Breast epithelium (tissue), 3 donors: ENCODE measurements at regions not wholly inside any gene's neighbourhood (a gene's known extent, or its start where the extent isn't known, plus 50 kb on each side); places are given as distances from the start of the nearest gene placed in this dataset.

Source experiments
- CTCF ChIP-seq, 3 donors: fragments of 450-650 bp; IDR thresholded peaks; one replicate each; pipeline ENCODE4 v1.5.1; 2016 to 2017; ENCODE audit warnings: antibody characterized with exemption in 3 of 3, mild to moderate bottlenecking in 3 of 3, moderate library complexity in 3 of 3
- POLR2A ChIP-seq: fragments of 450-650 bp; IDR thresholded peaks from one replicate; pipeline ENCODE4 v1.6.1; 2016; ENCODE audit warnings: antibody characterized with exemption, mild to moderate bottlenecking, moderate library complexity
- POLR2AphosphoS5 ChIP-seq, 3 donors: sonication (generic); formaldehyde crosslinking; IDR thresholded peaks; one replicate each; pipeline ENCODE4 v1.6.1; 2017; ENCODE audit warnings: antibody characterized with exemption in 3 of 3

- TF ChIP-seq CTCF (IDR thresholded peaks at IDR 0.05) (no peak), POLR2A (no peak), POLR2AphosphoS5 (IDR thresholded peaks at IDR 0.05) (no peak)
These were observed 217.6 kb downstream of the SIM1 start for GRCh38 chr6:100247123-100247522.
